ENCODE measurements at regions not wholly inside any gene's neighbourhood (a gene's known extent, or its start where the extent isn't known, plus 50 kb on each side); places are given as distances from the start of the nearest gene placed in this dataset.

DNA sequence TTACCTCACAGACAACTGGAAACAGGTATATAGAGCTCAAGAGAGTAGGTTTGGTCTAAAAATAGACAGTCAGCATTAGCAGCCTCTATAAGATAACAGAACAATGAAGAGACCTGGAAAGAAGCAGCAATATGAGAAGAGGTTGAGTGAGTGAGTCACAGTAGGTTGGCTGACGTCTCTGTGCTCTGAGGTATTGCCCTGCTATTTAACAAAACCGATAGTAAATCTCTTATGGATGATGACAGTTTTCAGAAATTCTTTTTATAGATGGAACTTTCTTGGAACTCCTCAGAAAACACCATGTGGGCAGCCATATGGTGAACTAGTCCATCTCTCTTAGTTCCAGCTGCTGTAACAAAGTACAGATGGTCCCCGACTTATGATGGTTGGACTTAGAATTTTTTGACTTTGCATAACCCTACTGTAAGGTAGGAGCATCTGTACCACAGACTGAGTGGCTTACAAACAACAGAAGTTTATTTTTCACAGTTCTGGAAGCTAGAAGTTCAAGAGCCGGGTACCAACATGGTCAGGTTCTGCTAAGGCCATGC, 123.5 kb downstream of the MBD2 start:
- intact Hi-C loops (cut with micrococcal nuclease) = no loop called here

DNA sequence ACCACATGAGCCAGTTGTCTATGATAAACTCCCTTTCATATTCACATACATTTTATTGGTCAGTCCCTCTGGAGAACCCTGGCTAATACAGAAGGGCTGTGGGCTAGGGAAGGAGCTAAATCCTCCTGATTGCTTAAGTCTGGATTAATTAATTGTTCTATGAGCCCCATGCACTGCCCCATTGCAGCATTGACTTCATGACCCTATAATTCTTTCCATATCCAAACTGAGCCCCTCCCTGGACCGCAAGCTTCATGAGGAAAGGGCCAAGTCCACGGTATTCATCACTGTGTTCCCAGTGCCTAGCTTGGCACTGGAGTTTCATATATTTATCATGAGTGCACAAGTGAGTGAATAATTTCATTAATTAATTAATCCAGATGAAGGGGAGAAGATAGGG, 124.0 kb downstream of the MBD2 start:
- intact Hi-C loops (cut with micrococcal nuclease) = no loop called here

DNA sequence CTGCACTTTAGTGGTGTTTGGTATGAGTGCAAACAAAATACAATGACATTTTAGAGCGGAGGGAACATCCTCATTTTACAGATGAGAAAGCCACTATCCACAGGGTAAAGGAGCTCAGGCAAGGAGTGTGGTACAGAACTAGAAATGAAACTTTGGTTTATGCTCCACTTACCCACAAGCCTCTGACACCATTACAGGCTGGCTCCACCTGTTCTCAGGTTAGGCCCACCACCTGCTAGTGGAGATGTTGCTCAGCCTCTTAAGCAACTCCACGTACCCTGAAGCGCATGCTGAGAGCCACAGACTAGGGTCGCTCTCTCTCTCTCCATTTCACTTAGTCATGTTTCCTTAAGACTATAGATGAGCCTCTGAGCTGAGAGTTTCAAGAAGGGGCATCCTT, 130.0 kb downstream of the MBD2 start:
- intact Hi-C loops (cut with micrococcal nuclease) = no loop called here

DNA sequence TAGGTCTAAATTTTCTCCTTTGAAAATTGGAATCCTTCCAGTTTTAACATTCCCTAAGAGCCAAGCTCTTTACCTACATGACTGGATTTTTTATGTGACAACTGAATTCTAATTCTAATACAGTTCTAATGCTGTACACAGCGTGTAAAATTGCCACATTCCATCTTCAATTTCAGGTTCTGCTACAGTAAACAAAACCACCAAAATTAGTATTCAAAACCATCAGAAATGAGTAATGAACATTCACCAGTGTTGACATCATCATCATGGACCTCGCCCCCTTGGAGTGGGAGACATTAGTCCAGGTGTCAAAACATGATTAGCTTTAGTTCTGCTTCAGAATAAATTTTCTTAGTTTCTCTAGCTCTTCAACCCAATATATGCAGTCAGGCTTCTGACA, 133.6 kb downstream of the MBD2 start:
- intact Hi-C loops (cut with micrococcal nuclease) = no loop called here

DNA sequence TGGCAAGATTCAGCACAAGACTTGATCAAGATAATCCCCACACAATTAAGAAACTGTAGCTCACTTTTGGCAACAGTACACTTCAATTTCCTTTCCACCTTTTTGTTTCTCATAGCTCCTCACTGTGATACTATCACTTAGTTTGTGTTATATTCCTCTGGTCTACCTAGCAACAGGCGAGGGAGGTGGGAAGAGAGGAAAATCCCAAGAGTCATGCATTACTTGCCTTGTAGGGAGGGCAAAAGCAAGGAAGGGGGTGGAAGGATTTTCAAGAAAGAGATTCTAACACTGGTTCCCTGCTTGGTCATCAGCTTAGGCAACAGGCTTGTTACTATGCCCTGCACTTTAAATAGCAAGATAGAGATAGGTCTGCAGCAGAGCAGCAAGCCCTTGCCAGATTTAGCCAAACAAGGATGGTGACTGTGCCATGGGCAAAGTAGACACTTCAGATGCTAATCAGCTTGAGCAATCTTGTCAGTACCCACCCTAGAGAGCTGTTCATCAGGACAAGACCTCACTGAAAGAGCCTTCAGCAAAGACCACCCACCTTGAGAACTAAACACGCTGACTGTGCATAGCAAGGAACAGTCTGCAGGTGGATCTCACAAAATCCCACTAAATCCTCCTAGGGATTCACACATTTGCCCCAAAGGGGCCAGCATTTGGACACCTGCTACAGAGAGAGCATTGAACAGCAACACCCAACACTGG, 134.6 kb downstream of the MBD2 start:
- intact Hi-C loops (cut with micrococcal nuclease) = no loop called here

DNA sequence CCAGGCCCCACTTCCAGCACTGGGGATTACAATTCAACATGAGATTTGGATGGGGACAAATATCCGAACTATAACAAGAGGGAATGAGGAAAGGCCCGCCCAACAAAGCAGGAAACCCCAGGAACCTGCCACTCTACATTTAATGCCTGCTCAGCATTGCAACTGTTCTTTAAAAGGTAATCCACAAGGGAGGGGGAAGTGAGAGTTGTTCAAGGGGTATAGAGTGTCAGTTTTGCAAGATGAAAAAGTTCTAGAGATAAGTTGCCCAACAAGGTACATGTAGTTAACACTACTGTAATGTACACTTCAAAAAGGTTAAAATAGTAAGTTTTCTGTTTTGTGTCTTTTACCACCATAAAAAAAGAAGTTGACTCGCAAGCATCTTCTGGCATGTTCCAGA, 137.6 kb downstream of the MBD2 start:
- intact Hi-C loops (cut with micrococcal nuclease) = no loop called here

DNA sequence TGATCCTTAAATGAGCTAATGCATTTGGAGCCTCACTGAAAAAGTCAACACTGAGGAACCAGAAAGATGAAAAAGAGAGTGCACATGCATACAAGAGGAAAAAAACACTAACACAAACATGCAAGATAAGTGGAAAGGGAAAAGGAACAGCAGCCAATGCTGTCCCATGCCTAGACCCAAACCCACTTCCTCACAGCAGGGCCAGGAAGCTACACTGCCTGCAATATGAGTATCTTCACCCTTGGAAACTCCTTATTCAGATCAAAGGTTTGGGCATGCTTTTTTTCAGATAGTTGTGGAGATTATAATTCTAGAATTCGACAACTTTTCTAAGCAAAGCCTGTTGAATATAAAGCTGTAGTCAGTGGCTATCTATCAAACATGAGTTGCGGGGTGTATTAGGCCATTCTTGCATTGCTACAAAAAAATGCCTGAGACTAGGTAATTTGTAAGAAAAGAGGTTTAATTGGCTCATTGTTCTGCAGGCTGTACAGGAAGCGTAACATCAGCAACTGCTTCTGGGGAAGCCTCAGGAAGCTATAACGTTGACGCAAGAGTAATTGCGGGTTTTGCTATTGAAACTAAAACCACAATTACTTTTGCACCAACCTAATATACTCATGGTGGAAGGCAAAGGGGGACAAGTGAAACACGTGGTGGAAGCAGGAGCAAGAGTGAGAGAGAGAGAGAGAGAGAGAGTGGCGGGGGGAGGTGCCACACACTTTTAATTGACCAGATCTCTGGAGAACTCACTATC, 138.2 kb downstream of the MBD2 start:
- intact Hi-C loops (cut with micrococcal nuclease) = no loop called here

DNA sequence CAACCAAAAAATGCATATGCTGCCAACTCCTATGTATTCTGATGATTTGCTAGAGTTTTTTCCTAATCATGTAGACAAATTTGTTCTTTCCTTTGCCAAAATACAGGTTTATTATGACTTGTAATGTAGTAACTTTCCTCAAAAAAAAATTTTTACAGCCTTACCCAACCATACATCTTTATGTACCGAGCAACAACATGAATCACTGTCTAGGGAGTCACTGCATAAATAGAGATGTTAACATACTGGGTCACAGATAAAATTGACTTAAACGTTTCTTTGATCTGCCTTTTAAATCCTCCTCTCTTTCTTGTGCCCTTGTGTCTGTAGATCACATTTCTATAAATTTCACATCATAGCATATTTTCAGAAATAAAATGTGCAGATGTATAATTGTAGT, 143.6 kb downstream of the MBD2 start:
- intact Hi-C loops (cut with micrococcal nuclease) = no loop called here

DNA sequence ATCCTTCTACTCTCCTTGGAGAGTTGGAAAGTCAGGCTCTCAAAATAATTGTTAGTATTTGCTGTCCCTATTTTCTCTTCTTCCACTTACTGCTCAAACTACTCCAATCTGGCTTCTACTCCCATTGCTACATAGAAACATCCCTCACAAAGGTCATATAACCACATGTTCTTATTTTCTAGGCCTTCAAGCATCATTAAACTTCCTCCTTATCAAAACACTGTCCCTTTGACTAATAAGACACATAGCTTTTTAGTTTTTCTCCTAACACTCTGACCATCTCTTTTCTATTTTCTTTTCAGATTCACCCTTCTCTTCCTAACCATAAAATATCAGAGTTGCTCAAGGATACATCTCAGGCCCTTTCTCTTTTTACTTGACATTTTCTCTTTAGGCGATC, 148.3 kb downstream of the MBD2 start:
- intact Hi-C loops (cut with micrococcal nuclease) = no loop called here

DNA sequence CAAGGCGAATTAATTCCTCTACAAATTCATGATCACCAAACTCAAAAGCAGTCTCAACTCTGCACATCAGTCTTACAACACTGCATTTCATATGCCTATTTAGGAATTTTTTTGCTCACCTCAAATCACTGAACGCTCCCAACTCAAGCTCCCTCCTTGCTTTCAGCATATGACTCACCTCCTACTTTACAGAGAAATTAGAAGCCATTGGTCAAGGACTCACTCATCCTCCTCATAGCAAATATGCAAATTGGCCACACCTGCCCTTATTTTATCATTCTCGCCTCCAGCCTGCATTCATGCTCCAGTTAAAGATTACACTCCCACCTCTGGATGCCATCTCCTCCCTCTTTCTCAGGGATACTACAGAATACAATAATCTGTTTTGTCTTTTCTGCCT, 148.8 kb downstream of the MBD2 start:
- intact Hi-C loops (cut with micrococcal nuclease) = no loop called here

DNA sequence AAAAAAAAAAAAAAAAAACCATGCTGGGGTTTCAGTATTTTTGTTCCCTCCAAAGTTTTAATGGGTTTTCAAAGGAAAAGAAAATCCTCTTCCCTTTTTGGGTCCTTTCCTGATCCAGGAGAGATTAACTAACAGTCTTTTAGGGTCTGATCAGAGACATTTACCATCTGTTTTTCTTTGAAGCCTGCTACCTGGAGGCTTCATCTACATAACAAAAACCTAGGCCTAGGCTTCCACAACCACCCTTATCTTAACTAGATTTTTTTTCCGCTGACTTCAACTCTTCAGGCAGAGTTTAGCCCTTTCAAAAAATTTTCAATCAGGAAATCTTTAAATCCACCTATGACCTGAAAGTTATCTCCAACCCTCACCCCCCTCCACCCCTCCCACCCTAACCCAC, 154.7 kb downstream of the MBD2 start:
- intact Hi-C loops (cut with micrococcal nuclease) = no loop called here

DNA sequence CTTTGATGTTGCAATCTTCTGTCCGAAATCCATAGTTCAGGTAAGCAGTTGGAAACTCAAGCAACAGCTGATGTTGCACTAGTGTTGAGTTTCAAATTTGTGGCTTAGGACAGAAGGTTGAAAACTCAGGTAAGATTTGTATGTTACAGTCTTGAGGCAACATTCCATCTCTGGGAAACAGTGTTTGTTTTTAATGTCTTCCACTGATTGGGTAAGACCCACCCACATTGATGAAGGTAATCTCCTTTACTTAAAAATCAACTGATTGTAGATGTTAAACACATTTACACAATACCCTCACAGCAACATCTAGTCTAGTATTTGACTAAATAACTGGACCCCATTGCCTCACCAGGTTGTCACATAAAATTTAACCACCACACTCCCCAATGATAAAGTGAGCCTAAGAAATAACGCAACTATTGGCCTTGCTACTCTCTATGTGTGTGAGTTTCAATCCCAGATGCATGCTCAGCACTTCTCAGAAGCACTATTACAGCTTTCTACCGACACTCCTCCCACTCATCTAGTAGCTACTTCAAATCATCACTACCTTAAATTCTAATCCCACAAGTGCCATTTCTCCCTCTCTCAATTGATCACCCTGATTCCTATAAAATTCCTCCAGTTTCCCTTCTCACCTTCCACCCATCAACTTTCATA, 164.0 kb downstream of the MBD2 start:
- intact Hi-C loops (cut with micrococcal nuclease) = no loop called here

DNA sequence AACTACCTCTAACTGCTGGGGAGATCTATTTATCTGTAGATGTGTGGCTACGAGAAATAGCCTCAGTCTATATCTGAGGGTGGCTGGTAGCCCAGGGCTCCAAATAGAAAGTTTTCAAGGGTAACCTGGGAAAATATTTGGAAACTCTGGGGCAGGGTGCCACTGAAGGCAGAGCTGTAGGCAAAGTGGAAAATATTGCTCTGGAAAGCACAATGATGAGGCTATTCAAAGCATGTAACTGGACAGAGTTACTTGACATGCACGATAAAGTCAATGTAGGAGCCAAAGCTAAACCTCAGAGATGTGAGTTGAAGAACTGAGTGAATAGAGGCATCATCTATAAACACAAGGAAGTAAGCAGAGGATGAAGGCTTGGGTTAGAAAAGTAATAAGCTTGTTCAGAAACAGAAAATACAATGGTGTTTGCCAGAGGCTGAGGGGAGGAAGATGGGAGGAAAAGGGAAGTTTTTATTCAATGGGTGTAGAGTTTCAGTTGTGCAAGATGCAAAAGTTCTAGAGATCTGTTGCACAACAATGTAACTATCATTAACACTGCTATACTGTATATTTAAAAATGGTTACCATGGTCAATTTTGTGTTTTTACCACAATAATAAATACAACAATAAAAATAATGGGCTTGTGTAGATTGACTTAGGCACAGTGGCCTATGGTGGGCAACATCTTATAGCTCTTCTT, 171.6 kb downstream of the MBD2 start:
- intact Hi-C loops (cut with micrococcal nuclease) = no loop called here

DNA sequence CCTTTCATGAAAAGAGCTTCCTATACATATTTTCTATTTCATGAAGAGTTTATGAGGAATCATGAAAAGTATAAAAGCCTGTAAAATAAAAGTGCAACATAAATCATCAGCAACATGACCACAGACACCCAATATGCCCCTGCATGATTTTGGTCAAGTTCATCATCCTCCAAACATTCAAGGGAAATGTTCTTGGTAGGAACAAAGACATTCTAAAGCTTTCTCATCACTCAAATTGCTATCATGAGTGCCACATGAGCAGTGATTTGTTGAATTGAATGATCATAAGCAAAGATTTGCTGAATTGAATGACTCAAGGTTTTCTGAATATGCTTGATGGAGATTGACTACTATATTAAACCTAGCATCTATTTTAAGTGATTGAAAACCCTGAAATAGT, 172.2 kb downstream of the MBD2 start:
- intact Hi-C loops (cut with micrococcal nuclease) = no loop called here

DNA sequence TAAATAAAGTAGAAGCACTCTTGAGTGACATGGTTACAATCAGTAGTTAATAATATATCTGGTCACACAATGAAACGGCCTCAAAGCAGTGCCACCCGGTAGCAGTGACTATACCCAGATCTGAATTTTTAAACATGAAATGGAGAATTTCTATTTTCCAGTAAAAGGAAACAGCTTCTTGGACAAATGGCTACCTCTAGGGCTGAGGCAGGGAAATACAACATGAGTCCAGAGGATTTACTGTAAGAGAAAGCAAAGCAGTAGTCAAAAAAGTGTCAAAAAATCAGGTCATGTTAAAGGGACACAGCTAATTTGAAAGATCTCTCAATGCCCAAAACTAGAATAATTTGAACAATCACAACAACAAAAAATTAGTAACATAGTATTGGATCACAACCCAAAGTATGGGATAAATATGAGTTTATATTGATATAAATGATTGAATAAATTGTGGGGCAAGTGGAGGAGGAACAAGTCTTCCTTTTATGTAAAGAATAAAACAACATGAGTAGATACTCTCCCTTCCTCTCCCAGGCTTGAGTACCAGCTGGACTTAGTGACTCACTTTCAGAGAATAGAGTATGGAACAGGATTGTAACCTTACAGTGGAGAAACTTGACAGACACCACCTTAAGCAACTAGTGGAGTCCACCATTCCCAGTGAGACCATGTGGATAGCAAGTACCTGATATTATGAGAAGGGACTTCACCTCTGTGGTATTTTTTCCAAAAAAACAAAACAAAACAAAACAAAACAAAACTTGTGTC, 180.8 kb downstream of the MBD2 start:
- intact Hi-C loops (cut with micrococcal nuclease) = no loop called here

DNA sequence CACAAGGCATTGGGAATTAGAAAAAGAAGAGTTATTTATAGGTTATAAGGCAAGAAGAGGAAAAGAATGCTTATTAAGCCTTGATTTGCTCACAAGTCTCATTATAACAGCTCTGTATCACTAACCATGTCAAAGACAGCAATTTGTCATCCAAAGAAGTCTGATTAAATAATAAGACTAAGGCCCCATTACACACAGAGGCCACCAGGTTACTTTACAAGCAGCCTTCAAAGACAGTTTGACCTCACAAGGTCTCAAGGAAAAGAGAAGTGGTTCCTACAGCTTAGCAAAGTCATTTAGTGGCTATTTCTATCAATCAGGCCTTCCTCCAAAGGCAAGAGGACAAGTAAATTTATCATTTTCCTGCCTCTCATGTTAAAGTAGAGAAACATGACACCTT, 188.5 kb downstream of the MBD2 start:
- intact Hi-C loops (cut with micrococcal nuclease) = no loop called here

DNA sequence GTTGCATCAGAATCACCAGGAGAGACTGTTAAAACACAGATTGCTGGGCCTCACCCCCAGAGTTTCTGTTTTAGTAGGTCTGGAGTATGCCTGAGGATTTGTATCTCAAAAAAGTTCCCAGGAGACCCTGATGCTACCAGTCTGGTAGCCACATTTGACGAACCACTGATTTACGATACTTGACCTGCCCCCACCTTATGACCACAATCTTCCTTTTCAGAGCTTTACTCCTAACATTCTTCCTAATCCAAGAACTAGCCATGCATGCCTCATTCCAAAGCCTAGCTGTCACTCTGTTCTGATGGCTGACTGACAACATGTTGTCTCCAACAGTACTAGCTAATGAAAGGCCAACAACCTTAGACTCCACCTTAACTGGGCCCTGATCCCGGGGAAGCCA, 191.4 kb downstream of the MBD2 start:
- intact Hi-C loops (cut with micrococcal nuclease) = no loop called here

DNA sequence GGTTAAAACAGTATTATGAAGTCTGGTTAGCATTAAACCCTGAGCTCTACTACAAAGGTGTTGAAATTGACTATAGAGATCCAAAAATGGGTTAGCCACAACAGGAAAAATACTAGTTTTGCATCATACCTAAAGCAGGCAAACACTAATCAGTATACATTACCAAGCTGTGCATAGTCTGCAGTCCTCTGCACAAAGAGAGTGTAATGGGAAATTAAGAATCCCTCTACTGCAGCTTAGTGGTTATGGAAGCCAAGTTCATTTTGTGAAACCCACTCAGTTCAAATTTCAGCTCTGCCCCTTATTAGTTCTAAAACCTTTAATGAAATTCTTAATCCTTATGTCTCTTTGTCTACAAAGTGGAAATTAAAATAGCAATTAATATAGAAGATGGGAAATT, 192.1 kb downstream of the MBD2 start:
- intact Hi-C loops (cut with micrococcal nuclease) = no loop called here

DNA sequence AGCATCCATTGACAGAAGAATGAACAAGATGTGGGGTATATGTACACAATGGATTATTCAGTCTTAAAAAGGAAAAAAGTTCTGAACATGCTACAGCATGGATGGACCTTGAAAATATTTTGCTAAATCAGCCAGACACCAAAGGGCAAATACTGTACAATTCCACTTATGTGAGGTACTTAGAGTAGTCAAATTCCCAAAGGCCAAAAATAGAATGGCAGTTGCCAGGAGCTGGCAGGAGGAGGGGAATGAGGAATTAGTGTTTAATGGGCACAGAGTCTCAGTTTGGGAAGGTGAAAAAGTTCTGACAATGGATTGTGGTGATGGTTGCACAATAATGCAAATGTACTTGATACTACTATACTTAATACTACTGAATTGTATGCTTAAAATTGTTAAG, 193.2 kb downstream of the MBD2 start:
- intact Hi-C loops (cut with micrococcal nuclease) = no loop called here

DNA sequence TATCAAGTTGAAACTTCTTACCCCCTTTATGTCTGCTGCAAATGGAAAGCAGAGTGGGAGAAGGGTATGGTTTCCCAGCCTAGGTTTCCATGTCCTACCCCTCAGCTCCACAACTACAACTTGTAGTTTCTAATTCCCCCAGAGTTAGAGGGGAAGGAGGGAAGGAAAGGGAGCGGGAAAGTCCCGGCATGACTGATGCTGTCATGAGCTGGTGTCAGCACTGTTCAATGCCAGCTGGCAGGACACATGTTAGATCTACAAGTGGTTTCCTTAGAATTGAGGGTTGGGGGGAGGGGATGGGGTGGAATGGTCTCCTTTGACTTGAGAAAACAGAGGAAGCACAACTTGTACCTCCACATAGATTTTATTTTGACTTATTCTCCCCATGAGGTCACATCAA, 194.0 kb downstream of the MBD2 start:
- intact Hi-C loops (cut with micrococcal nuclease) = no loop called here

DNA sequence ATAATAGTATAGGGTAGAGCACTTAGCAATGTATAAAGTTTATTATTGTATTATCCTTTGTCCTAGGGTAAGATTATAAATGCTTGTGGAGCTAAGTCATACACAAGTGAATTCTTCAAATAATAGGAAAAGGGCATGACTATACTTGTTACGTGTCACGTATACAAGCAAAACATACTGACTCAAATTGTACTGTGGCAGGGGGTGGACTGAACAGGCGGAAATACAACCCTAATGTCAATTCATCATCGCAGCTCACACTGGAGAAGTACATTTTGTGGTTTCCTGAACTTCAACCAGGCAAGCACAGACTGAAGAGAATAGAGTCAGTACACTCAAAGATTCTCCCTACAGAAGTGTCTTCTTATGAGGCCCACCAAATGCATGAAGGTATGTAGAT, 201.0 kb downstream of the MBD2 start:
- intact Hi-C loops (cut with micrococcal nuclease) = no loop called here
